HepG2 (cell line): ENCODE measurements at regions not wholly inside any gene's neighbourhood (a gene's known extent, or its start where the extent isn't known, plus 50 kb on each side); places are given as distances from the start of the nearest gene placed in this dataset.

ENCODE experiments used
- ATAC-seq: fragments of 200-7000 bp; cut with Tn5 transposase; 3 replicates; pipeline ENCODE4 v1.9.1; 2020; ENCODE audit warnings: mild to moderate bottlenecking, moderate library complexity
- BruUV-seq: library from RNA; stranded (reverse); fragments of 400-500 nt; replicated peaks from 2 replicates; lab custom pipeline; 2021; lab: Mats Ljungman, UMichigan
- CTCF ChIA-PET: fragments of 300-600 bp; formaldehyde crosslinking; extraction: SDS; loops from one replicate; lab custom pipeline; 2021; ENCODE audit warnings: low total read pairs, inconsistent platforms, low intra/inter-chr PET ratio; lab: Yijun Ruan, JAX
- POLR2A ChIA-PET: fragments of 350-600 bp; sonication (Branson Sonifier 250); formaldehyde crosslinking; loops from one replicate; lab custom pipeline; 2020; ENCODE audit warnings: antibody characterized with exemption, inconsistent platforms; lab: Yijun Ruan, JAX
- DNase-seq: peaks from one replicate; pipeline ENCODE4 v3.0.0-alpha.2; 2015; ENCODE audit warnings: low spot score
- FAIRE-seq: peaks from 3 replicates; lab custom pipeline; 2011; peaks lifted over from hg19 to GRCh38; lab: Jason Lieb, UNC
- H2AFZ ChIP-seq: one replicate; pipeline ENCODE4 v1.6.1; 2011; ENCODE audit warnings: low read length, inconsistent platforms
- H3K27ac ChIP-seq: fragments of 300-600 bp; 3 replicates; pipeline ENCODE4 v1.8.0; 2011; ENCODE audit warnings: mixed run types, mild to moderate bottlenecking, mixed read lengths, low read length, inconsistent platforms; ENCODE audit not compliant: insufficient read depth; ENCODE audit errors: extremely low read length
- H3K27me3 ChIP-seq, 2 experiments: fragments of 200-600 bp in 1 of 2; 2 replicates in 1 of 2; 3 replicates in 1 of 2; pipeline versions ENCODE4 v1.6.0 to v1.8.0; 2011; ENCODE audit warnings: low read length in 2 of 2, mild to moderate bottlenecking in 2 of 2, moderate library complexity in 2 of 2, inconsistent platforms in 1 of 2; ENCODE audit not compliant: insufficient read depth in 2 of 2, control insufficient read depth in 1 of 2
- H3K36me3 ChIP-seq, 2 experiments: fragments of 200-600 bp in 1 of 2; replicated peaks in 1 of 2; 2 replicates in 1 of 2; 3 replicates in 1 of 2; pipeline versions ENCODE4 v1.5.1 to v1.8.0; 2011; ENCODE audit warnings: low read length in 2 of 2, inconsistent platforms in 1 of 2; ENCODE audit not compliant: insufficient read depth in 2 of 2, control insufficient read depth in 1 of 2
- H3K4me1 ChIP-seq: 2 replicates; pipeline ENCODE4 v1.5.1; 2012; ENCODE audit warnings: low read length, inconsistent platforms; ENCODE audit not compliant: insufficient read depth
- H3K4me2 ChIP-seq: 2 replicates; pipeline ENCODE4 v1.6.0; 2011; ENCODE audit warnings: low read depth, low read length, inconsistent platforms
- H3K4me3 ChIP-seq, 3 experiments: fragments of 200-600 bp in 1 of 3; sonication (generic), shearing (Covaris generic) in 1 of 3; replicated peaks in 1 of 3; 2 replicates each; pipeline ENCODE4 v1.5.1; 2011 to 2016; ENCODE audit warnings: low read length in 3 of 3, inconsistent platforms in 2 of 3, low read depth in 2 of 3, mild to moderate bottlenecking in 2 of 3, control low read depth in 1 of 3, mixed read lengths in 1 of 3; ENCODE audit not compliant: insufficient read depth in 1 of 3
- H3K79me2 ChIP-seq: one replicate; pipeline ENCODE4 v1.6.1; 2011; ENCODE audit warnings: low read length, inconsistent platforms; ENCODE audit not compliant: insufficient read depth
- H3K9ac ChIP-seq: 2 replicates; pipeline ENCODE4 v1.6.0; 2011; ENCODE audit warnings: mild to moderate bottlenecking, low read depth, low read length, inconsistent platforms; ENCODE audit not compliant: insufficient read depth
- H3K9me3 ChIP-seq: 2 replicates; pipeline ENCODE4 v1.5.1; 2012; ENCODE audit warnings: mild to moderate bottlenecking, low read length
- H4K20me1 ChIP-seq: 2 replicates; pipeline ENCODE4 v1.6.0; 2011; ENCODE audit warnings: inconsistent platforms, mild to moderate bottlenecking, low read length, moderate library complexity; ENCODE audit not compliant: insufficient read depth
- AGO1 ChIP-seq: fragments of 200-400 bp; formaldehyde crosslinking; IDR thresholded peaks from 2 replicates; pipeline ENCODE4 v1.6.1; 2017; ENCODE audit warnings: mild to moderate bottlenecking, low read depth, low read length, moderate library complexity; ENCODE audit not compliant: poor library complexity, severe bottlenecking
- HCFC1 ChIP-seq: fragments of 150-350 bp; IDR thresholded peaks from 2 replicates; pipeline ENCODE4 v1.6.1; 2014; ENCODE audit warnings: low read depth, low read length
- JARID2 ChIP-seq: sonication (generic); formaldehyde crosslinking; IDR thresholded peaks from 2 replicates; pipeline ENCODE4 v1.8.1; 2023; ENCODE audit warnings: missing genetic modification reagents, inconsistent platforms; ENCODE audit not compliant: insufficient replicate concordance
- MED8 ChIP-seq: sonication (generic); formaldehyde crosslinking; IDR thresholded peaks from 2 replicates; pipeline ENCODE4 v1.8.1; 2023; ENCODE audit warnings: mild to moderate bottlenecking, missing genetic modification reagents; ENCODE audit not compliant: insufficient replicate concordance
- MTA3 ChIP-seq: sonication (generic); formaldehyde crosslinking; IDR thresholded peaks from 2 replicates; pipeline ENCODE4 v1.4.0; 2020; ENCODE audit warnings: missing genetic modification reagents
- MTERF4 ChIP-seq: sonication (generic); formaldehyde crosslinking; IDR thresholded peaks from 2 replicates; pipeline ENCODE4 v1.8.0; 2023; ENCODE audit warnings: mild to moderate bottlenecking, missing genetic modification reagents
- NFE2 ChIP-seq: sonication (generic); formaldehyde crosslinking; IDR thresholded peaks from 2 replicates; pipeline ENCODE4 v1.4.0; 2020; ENCODE audit warnings: missing genetic modification reagents
- NR1H2 ChIP-seq: sonication (generic); formaldehyde crosslinking; IDR thresholded peaks from 2 replicates; pipeline ENCODE4 v1.8.1; 2022; ENCODE audit warnings: low read depth, missing genetic modification reagents, borderline replicate concordance
- NR3C1 ChIP-seq: sonication (generic); formaldehyde crosslinking; IDR thresholded peaks from 2 replicates; pipeline ENCODE4 v1.4.0; 2020; ENCODE audit warnings: missing genetic modification reagents
- SIN3B ChIP-seq: fragments of 150-350 bp; IDR thresholded peaks from 2 replicates; pipeline ENCODE4 v1.6.1; 2014; ENCODE audit warnings: low read length
- TP53 ChIP-seq: sonication (generic); formaldehyde crosslinking; conservative IDR thresholded peaks from 2 replicates; pipeline ENCODE4 v1.4.0; 2020; ENCODE audit warnings: missing genetic modification reagents
- XBP1 ChIP-seq: sonication (generic); formaldehyde crosslinking; IDR thresholded peaks from 2 replicates; pipeline ENCODE4 v1.5.0; 2020; ENCODE audit warnings: missing genetic modification reagents
- ZBTB3 ChIP-seq: sonication (generic); formaldehyde crosslinking; IDR thresholded peaks from 2 replicates; pipeline ENCODE4 v1.4.0; 2020; ENCODE audit warnings: low read depth, mild to moderate bottlenecking, moderate library complexity, missing genetic modification reagents, borderline replicate concordance
- ZNF629 ChIP-seq: sonication (generic); formaldehyde crosslinking; conservative IDR thresholded peaks from 2 replicates; pipeline ENCODE4 v1.5.0; 2020; ENCODE audit warnings: missing genetic modification reagents
- ZNF75D ChIP-seq: sonication (generic); formaldehyde crosslinking; IDR thresholded peaks from 2 replicates; pipeline ENCODE4 v1.8.1; 2023; ENCODE audit warnings: missing genetic modification reagents, mild to moderate bottlenecking, borderline replicate concordance
- ZSCAN20 ChIP-seq: sonication (generic); formaldehyde crosslinking; IDR thresholded peaks from 2 replicates; pipeline ENCODE4 v1.4.0; 2020; ENCODE audit warnings: missing genetic modification reagents, mild to moderate bottlenecking, borderline replicate concordance
- WGBS: methylation state at CpG from one replicate; pipeline ENCODE4 v1.1.6; 2017; ENCODE audit warnings: low lambda C conversion rate; 5-methylcytosine and 5-hydroxymethylcytosine counted together
- in situ Hi-C: cut with HindIII; loops from 2 replicates; pipeline ENCODE4 v1.10.0; 2017; ENCODE audit warnings: low pct_unique_long_range_greater_than_20kb; ENCODE audit not compliant: extremely low pct_ligation_motif_present
- intact Hi-C: fragments of 100-400 bp; cut with micrococcal nuclease; formaldehyde crosslinking; loops from one replicate; pipeline ENCODE4 v1.10.0; 2022; ENCODE audit not compliant: unreplicated experiment

GRCh38 chr10:120387326-120387725 lies 69.7 kb upstream of the PLPP4 start (continued):
- no peak for TF ChIP-seq JARID2
- no peak for TF ChIP-seq MED8 (CRISPR knock-in tag)
- no peak for TF ChIP-seq XBP1
- no peak for TF ChIP-seq MTA3 (CRISPR knock-in tag)
- TF ChIP-seq, all 625 proteins: peak for 0

GRCh38 chr10:120392245-120392644 lies 64.8 kb upstream of the PLPP4 start:
- Histone ChIP-seq H3K9ac (no peak overlapping the region), H3K4me2 (no peak overlapping the region), H3K27ac (no peak overlapping the region), H3K36me3 (no peaks in the 10 kb centered on the region), H3K9me3 (no peaks in the 10 kb centered on the region), H3K27me3 (peaks cover 0 to 5% of the 10 kb centered on the region in 2 experiments; a peak in 1 of 5 replicates), H3K4me3 (no peak overlapping the region), H3K4me1 (no peaks in the 10 kb centered on the region), H4K20me1 (no peaks in the 10 kb centered on the region), H2AFZ (no peak overlapping the region), H3K79me2 (no peaks in the 10 kb centered on the region)
- intact Hi-C loops = no loop called here
- TF ChIP-seq ZNF75D (CRISPR knock-in tag) (no peak), ZNF629 (0 out of 2 replicates have a peak, but pooled peaks have one; percentile 32)
- in situ Hi-C loops = no loop called here
- DNase-seq = no peak
- WGBS = 10% methylated on average over 1 of the region's 4 CpGs
- CTCF ChIA-PET = no interaction called here
- no peak for ATAC-seq
- POLR2A ChIA-PET = no interaction called here
- no peak for FAIRE-seq
- BruUV-seq = no TSS peak

- FAIRE-seq = no peak
- Histone ChIP-seq H3K9me3 (no peaks in the 10 kb centered on the region), H3K4me2 (no peak overlapping the region), H3K27me3 (peaks cover 0 to 5% of the 10 kb centered on the region in 2 experiments; a peak in 1 of 5 replicates), H3K36me3 (no peaks in the 10 kb centered on the region), H4K20me1 (no peaks in the 10 kb centered on the region), H3K27ac (no peak overlapping the region), H2AFZ (no peak overlapping the region), H3K9ac (no peak overlapping the region), H3K4me3 (no peak overlapping the region), H3K4me1 (no peaks in the 10 kb centered on the region), H3K79me2 (no peaks in the 10 kb centered on the region)
- TF ChIP-seq AGO1 (no peak), TP53 (CRISPR knock-in tag) (no peak), SIN3B (no peak), MTERF4 (CRISPR knock-in tag) (no peak), HCFC1 (no peak), NR3C1 (no peak), NR1H2 (CRISPR knock-in tag) (no peak), ZSCAN20 (no peak), NFE2 (no peak), ZBTB3 (CRISPR knock-in tag) (no peak)
- CTCF ChIA-PET = no interaction called here
- 0% methylated on average over 2 of the region's 2 CpGs for WGBS
- ATAC-seq = no peak
- POLR2A ChIA-PET = no interaction called here
- in situ Hi-C loops (no loop called here), intact Hi-C loops (no loop called here)
- no TSS peak for BruUV-seq
- DNase-seq = no peak
Observed at GRCh38 chr10:120392671-120393079, 64.4 kb upstream of the PLPP4 start.
